OCI-LY3 (cell line): ENCODE measurements at regions not wholly inside any gene's neighbourhood (a gene's known extent, or its start where the extent isn't known, plus 50 kb on each side); places are given as distances from the start of the nearest gene placed in this dataset.

ENCODE experiments used
- EZH2phosphoT487 ChIP-seq: fragments of 200-600 bp; shearing (Covaris generic); IDR thresholded peaks from 2 replicates; pipeline ENCODE4 v1.6.1; 2018; ENCODE audit warnings: antibody characterized with exemption, mixed run types, low read depth
- TF ChIP-seq, protein P1 (sequence below): fragments of 200-600, 300-600 bp; sonication (generic); IDR thresholded peaks from 2 replicates; pipeline ENCODE4 v1.5.1; 2014; ENCODE audit warnings: antibody characterized with exemption, low read length, low read depth

DNA sequence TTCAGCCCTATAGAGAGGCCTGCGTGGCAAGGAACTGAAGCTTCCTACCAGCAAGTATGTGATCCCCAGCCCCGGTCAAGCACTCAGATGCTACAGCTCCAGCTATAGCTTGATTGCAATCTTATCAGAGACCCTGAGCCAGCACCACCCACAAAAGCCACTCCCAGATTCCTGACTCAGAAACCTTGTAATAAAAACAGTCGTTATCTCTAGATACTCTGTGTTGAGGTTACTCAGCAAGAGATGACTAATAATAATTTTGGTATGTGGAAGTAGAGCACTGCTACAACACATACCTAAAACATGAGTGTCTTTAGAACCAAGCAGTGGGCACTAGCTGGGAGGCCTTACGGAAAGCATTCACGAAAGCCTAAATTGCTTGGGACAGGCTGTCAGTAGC, 216.9 kb downstream of the UXS1 start:
- TF ChIP-seq, protein P1, sequence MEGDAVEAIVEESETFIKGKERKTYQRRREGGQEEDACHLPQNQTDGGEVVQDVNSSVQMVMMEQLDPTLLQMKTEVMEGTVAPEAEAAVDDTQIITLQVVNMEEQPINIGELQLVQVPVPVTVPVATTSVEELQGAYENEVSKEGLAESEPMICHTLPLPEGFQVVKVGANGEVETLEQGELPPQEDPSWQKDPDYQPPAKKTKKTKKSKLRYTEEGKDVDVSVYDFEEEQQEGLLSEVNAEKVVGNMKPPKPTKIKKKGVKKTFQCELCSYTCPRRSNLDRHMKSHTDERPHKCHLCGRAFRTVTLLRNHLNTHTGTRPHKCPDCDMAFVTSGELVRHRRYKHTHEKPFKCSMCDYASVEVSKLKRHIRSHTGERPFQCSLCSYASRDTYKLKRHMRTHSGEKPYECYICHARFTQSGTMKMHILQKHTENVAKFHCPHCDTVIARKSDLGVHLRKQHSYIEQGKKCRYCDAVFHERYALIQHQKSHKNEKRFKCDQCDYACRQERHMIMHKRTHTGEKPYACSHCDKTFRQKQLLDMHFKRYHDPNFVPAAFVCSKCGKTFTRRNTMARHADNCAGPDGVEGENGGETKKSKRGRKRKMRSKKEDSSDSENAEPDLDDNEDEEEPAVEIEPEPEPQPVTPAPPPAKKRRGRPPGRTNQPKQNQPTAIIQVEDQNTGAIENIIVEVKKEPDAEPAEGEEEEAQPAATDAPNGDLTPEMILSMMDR: no peak
- TF ChIP-seq EZH2phosphoT487: no peak
